Stimulated activated CD4-positive, alpha-beta T cell treated with anti-CD3 and anti-CD28 coated beads, Interleukin-4, amount 100 ng/mL, for 24 hours (primary cell): ENCODE measurements at regions not wholly inside any gene's neighbourhood (a gene's known extent, or its start where the extent isn't known, plus 50 kb on each side); places are given as distances from the start of the nearest gene placed in this dataset.

Experiments
- DNase-seq: peaks from one replicate; pipeline ENCODE4 v3.0.0-alpha.2; 2020

DNA sequence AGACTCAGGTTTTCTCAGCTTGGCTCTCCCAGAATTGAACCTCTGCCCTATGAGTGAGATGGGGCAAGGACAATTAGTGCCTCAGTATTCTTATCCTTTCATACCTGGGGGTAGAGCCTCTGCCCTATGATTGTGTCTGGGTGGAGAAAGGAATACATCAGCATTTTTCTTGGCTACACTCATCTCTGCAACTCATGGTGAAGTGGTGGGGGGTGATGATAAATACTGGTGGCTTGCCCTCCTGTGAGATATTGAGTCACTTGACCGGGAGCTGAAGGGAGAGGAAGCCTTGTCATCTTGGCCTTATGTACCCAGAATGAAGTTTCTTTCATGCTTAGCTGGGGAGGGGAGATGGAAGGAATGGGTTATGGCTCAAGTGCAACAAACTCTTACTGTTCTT, 71.3 kb upstream of the ENOX2 start:
- no peak for DNase-seq

GRCh38 chrX:130975947-130976346, 72.9 kb upstream of the ENOX2 start:
- DNase-seq, result peak; percentile 12

DNA sequence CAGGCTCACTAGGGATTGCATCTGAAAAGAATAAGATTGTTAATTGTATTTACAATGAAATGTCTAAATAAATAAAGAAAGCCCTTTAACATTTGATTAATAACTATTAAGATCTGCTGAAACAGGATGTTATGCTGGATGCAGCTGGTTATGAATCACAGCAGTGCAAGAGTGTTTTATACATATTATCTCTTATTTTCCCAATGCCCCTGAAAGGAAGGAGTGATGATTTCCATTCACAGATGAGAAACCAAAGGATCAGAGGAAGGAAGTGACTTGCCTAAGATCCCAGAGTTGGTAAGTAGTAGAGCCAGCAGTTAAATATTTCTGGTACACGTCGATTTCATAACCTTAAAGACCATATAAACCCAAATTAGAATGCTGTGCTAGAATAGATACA, 76.3 kb upstream of the ARHGAP36 start:
- no peak for DNase-seq

GRCh38 chrX:130984782-130985181, 73.4 kb upstream of the ARHGAP36 start:
- no peak for DNase-seq

DNA sequence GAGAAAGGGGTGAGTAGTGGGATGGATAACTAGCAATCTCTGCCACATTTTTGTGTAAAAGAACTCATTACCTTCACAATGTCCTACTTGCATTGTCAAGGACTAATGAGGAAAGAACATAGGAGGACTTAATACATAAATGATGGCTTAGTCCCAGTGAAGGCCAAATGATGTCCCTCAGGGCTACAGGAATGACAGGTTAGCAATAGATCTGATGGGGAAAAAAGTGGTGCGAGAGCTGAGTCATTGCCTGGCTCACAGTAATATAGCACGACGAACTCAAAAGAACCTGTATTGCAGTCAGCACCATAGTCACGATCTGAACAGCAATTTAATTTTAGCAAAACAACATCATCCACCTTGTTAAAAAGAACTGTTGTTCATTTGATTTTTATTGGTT, 70.9 kb upstream of the ARHGAP36 start:
- no peak for DNase-seq

GRCh38 chrX:130990723-130991122, 67.4 kb upstream of the ARHGAP36 start:
- DNase-seq, result no peak

GRCh38 chrX:130994671-130995070, 63.5 kb upstream of the ARHGAP36 start:
- peak; percentile 3 for DNase-seq

GRCh38 chrX:130995439-130995838, 62.7 kb upstream of the ARHGAP36 start:
- no peak for DNase-seq

DNA sequence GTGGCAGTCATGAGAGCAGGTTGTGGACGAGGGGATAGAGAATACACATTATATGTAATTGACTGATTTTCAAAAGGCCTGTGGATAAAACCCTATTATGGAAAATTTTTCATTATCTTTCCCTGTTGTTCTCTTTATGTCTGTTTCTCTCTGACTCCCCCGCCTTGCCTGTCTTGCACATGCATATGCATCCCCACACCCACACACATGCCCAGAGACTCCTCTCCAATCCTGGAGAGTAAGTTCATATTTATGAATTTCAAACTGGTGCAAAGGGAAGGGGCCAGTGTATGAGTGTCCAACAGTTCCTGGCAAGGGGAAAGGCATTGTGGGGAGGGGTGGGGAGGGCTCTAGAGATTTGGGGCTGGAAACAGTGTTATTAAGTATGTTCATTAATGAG, 60.8 kb upstream of the ARHGAP36 start:
- no peak for DNase-seq

- no peak for DNase-seq
Observed at GRCh38 chrX:130999360-130999759, 58.8 kb upstream of the ARHGAP36 start.
